ENCODE measurements at regions not wholly inside any gene's neighbourhood (a gene's known extent, or its start where the extent isn't known, plus 50 kb on each side); places are given as distances from the start of the nearest gene placed in this dataset.

GRCh38 chr1:230012093-230012393, 55.0 kb upstream of the GALNT2 start:
- TF ChIP-seq ZNF274 (IDR thresholded peaks at IDR 0.05; ENCODE audit: low read depth, low read length), result no peak
- no peak overlapping the region for H3K4me3 ChIP-seq (ENCODE audit: low read length)

- H3K4me3 ChIP-seq (ENCODE audit: low read length), result no peak overlapping the region
- no peak for TF ChIP-seq ZNF274 (IDR thresholded peaks at IDR 0.05; ENCODE audit: low read depth, low read length)
Observed at GRCh38 chr1:230012741-230013140, 54.3 kb upstream of the GALNT2 start.

GRCh38 chr1:230016159-230016558, 50.9 kb upstream of the GALNT2 start:
- H3K4me3 ChIP-seq (ENCODE audit: low read length), result no peak overlapping the region
- no peak for TF ChIP-seq ZNF274 (IDR thresholded peaks at IDR 0.05; ENCODE audit: low read depth, low read length)
